ENCODE measurements at regions not wholly inside any gene's neighbourhood (a gene's known extent, or its start where the extent isn't known, plus 50 kb on each side); places are given as distances from the start of the nearest gene placed in this dataset.

- CTCF ChIA-PET = no interaction called here
- TF ChIP-seq OVOL2 (CRISPR knock-in tag; IDR thresholded peaks at IDR 0.05; ENCODE audit: borderline replicate concordance) (no peak), ZNF425 (CRISPR knock-in tag; conservative IDR thresholded peaks at IDR 0.05) (no peak), NFYB (CRISPR knock-in tag; conservative IDR thresholded peaks at IDR 0.05; ENCODE audit: low read depth) (no peak), NR2C2 (CRISPR knock-in tag; IDR thresholded peaks at IDR 0.05) (no peak), ARID4B (CRISPR knock-in tag; IDR thresholded peaks at IDR 0.05; ENCODE audit: borderline replicate concordance) (no peak)
- TF ChIP-seq, protein P1, sequence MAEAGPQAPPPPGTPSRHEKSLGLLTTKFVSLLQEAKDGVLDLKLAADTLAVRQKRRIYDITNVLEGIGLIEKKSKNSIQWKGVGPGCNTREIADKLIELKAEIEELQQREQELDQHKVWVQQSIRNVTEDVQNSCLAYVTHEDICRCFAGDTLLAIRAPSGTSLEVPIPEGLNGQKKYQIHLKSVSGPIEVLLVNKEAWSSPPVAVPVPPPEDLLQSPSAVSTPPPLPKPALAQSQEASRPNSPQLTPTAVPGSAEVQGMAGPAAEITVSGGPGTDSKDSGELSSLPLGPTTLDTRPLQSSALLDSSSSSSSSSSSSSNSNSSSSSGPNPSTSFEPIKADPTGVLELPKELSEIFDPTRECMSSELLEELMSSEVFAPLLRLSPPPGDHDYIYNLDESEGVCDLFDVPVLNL (CRISPR knock-in tag; IDR thresholded peaks at IDR 0.05; ENCODE audit: borderline replicate concordance, low read depth) = no peak
- TF ChIP-seq, protein P2, sequence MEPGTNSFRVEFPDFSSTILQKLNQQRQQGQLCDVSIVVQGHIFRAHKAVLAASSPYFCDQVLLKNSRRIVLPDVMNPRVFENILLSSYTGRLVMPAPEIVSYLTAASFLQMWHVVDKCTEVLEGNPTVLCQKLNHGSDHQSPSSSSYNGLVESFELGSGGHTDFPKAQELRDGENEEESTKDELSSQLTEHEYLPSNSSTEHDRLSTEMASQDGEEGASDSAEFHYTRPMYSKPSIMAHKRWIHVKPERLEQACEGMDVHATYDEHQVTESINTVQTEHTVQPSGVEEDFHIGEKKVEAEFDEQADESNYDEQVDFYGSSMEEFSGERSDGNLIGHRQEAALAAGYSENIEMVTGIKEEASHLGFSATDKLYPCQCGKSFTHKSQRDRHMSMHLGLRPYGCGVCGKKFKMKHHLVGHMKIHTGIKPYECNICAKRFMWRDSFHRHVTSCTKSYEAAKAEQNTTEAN (CRISPR knock-in tag; IDR thresholded peaks at IDR 0.05) = no peak
- Mint-ChIP-seq H3K9me3 (no peaks in the 10 kb centered on the region; the same call in 1 of the 2 replicates), H3K27ac (no peak overlapping the region), H3K27me3 (ENCODE audit: low read depth) (peaks cover 3% of the 10 kb centered on the region; the same call in 1 of the 2 replicates), H3K36me3 (no peaks in the 10 kb centered on the region), H3K4me3 (no peak overlapping the region), H3K4me1 (peaks cover 57% of the 10 kb centered on the region)
- ATAC-seq = no peak
- no peak for DNase-seq (ENCODE audit: low spot score)
- POLR2A ChIA-PET = no interaction called here
Observed at GRCh38 chr2:236973343-236973980, 112.2 kb upstream of the COPS8 start.

DNA sequence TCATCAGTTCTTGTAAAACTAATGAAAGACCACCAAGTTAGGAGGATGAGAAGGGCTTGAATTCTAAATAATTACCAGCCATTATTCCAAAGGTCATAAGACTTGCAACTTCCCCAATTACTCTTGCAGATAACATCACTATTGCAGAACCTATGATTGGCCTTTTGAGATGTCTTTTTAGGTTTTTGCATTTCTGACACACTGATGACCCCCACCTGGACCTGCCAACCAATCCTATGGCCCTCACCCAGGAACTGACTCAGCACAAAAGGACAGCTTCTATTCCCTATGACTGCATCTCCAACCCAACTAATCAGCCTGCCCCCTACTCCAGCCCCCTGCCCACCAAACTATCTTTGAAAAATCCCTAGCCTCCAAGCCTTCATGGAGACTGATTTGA is 111.5 kb upstream of the COPS8 start:
- Mint-ChIP-seq H3K4me3 (no peak overlapping the region), H3K36me3 (no peaks in the 10 kb centered on the region), H3K27ac (no peak overlapping the region), H3K4me1 (peaks cover 57% of the 10 kb centered on the region), H3K27me3 (ENCODE audit: low read depth) (peaks cover 3% of the 10 kb centered on the region; the same call in 1 of the 2 replicates), H3K9me3 (no peaks in the 10 kb centered on the region; the same call in 1 of the 2 replicates)
- TF ChIP-seq SMAD4 (CRISPR knock-in tag; IDR thresholded peaks at IDR 0.05) (no peak), ZNF671 (CRISPR knock-in tag; IDR thresholded peaks at IDR 0.05) (no peak)
- no peak for ATAC-seq
- no peak for DNase-seq (ENCODE audit: low spot score)
- POLR2A ChIA-PET = no interaction called here
- CTCF ChIA-PET = no interaction called here

DNA sequence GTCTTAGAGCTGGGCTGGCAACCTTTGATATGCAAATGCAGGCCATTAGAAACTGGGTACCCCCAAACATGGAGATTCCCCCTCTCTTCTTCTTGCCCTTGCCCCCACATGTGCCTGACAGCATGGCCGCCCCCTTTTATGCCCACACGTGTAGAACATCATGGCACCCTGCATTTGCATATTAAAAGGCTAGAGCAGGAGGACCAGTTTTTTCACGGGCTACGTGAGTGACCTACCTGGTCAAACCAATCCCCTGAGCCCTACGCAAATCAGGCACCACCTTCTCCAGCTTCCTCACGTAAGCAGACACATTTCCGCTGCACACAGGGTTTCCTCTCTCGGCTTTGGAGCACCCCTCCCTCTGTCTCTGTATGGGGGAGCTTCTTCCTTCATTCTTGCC is 110.9 kb upstream of the COPS8 start:
- CTCF ChIA-PET = no interaction called here
- TF ChIP-seq TEAD4 (CRISPR knock-in tag; IDR thresholded peaks at IDR 0.05) (no peak), SMAD4 (CRISPR knock-in tag; IDR thresholded peaks at IDR 0.05) (no peak), E2F5 (CRISPR knock-in tag; IDR thresholded peaks at IDR 0.05) (no peak), KAT7 (CRISPR knock-in tag; IDR thresholded peaks at IDR 0.05; ENCODE audit: borderline replicate concordance) (no peak), MXD4 (CRISPR knock-in tag; IDR thresholded peaks at IDR 0.05; ENCODE audit: borderline replicate concordance) (no peak)
- TF ChIP-seq, protein P3, sequence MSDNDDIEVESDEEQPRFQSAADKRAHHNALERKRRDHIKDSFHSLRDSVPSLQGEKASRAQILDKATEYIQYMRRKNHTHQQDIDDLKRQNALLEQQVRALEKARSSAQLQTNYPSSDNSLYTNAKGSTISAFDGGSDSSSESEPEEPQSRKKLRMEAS (CRISPR knock-in tag; IDR thresholded peaks at IDR 0.05) = no peak
- TF ChIP-seq, protein P4, sequence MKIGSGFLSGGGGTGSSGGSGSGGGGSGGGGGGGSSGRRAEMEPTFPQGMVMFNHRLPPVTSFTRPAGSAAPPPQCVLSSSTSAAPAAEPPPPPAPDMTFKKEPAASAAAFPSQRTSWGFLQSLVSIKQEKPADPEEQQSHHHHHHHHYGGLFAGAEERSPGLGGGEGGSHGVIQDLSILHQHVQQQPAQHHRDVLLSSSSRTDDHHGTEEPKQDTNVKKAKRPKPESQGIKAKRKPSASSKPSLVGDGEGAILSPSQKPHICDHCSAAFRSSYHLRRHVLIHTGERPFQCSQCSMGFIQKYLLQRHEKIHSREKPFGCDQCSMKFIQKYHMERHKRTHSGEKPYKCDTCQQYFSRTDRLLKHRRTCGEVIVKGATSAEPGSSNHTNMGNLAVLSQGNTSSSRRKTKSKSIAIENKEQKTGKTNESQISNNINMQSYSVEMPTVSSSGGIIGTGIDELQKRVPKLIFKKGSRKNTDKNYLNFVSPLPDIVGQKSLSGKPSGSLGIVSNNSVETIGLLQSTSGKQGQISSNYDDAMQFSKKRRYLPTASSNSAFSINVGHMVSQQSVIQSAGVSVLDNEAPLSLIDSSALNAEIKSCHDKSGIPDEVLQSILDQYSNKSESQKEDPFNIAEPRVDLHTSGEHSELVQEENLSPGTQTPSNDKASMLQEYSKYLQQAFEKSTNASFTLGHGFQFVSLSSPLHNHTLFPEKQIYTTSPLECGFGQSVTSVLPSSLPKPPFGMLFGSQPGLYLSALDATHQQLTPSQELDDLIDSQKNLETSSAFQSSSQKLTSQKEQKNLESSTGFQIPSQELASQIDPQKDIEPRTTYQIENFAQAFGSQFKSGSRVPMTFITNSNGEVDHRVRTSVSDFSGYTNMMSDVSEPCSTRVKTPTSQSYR (CRISPR knock-in tag; IDR thresholded peaks at IDR 0.05) = no peak
- TF ChIP-seq, protein P2 (CRISPR knock-in tag; IDR thresholded peaks at IDR 0.05) = no peak

More for the DNA sequence above, 110.9 kb upstream of the COPS8 start:
- no peaks in the 10 kb centered on the region for H3K36me3 Mint-ChIP-seq
- no peaks in the 10 kb centered on the region for H3K27me3 Mint-ChIP-seq (ENCODE audit: low read depth)
- H3K4me1 Mint-ChIP-seq = peaks cover 54% of the 10 kb centered on the region
- H3K9me3 Mint-ChIP-seq = no peaks in the 10 kb centered on the region; the same call in 1 of the 2 replicates
- no peak overlapping the region for H3K27ac Mint-ChIP-seq
- DNase-seq (ENCODE audit: low spot score) = no peak
- ATAC-seq = no peak
- no peak overlapping the region for H3K4me3 Mint-ChIP-seq
- POLR2A ChIA-PET = no interaction called here
